ENCODE measurements at regions not wholly inside any gene's neighbourhood (a gene's known extent, or its start where the extent isn't known, plus 50 kb on each side); places are given as distances from the start of the nearest gene placed in this dataset.

DNA sequence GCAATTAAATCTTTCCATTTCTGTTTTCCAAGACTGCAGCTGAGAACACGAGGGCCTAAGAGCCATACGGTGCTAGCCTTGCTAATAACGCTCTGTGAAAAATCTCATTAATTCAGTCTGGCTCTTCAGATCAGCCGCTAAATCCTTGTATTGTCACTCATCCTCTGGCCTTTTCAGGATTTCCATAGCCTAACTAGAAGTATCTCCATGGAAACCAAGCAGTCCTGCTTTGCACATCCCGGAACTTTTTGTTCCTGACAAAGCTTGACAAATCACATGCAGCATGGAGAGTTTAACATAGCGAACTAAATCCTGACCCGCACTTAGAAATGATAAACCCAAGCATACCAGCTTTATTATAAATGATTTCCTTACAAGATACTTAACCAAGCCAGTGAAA, 383.7 kb downstream of the CD83 start:
- TF ChIP-seq POLR2A (IDR thresholded peaks at IDR 0.05; ENCODE audit: low read length), result no peak
- TF ChIP-seq GATA1 (IDR thresholded peaks at IDR 0.05; ENCODE audit: low read depth, low read length), result no peak

Measured in erythroblast (primary cell).